Colonic mucosa (tissue), 4 donors: ENCODE measurements at regions not wholly inside any gene's neighbourhood (a gene's known extent, or its start where the extent isn't known, plus 50 kb on each side); places are given as distances from the start of the nearest gene placed in this dataset.
"Not testable (repeated sequence)": the region's sequence is repeated elsewhere in the genome, so short reads cannot be mapped to it uniquely, and the experiment has no call there.

ENCODE experiments used
- DNase-seq: peaks from one replicate; pipeline ENCODE4 v3.0.0-alpha.2; 2020
- H3K27ac ChIP-seq: fragments of 200-600 bp; one replicate; pipeline ENCODE4 v1.8.0; 2021
- H3K27me3 ChIP-seq: fragments of 200-600 bp; one replicate; pipeline ENCODE4 v1.8.0; 2021
- H3K36me3 ChIP-seq: fragments of 200-600 bp; one replicate; pipeline ENCODE4 v1.8.0; 2021
- H3K4me1 ChIP-seq: fragments of 200-600 bp; one replicate; pipeline ENCODE4 v1.8.0; 2021; ENCODE audit warnings: mild to moderate bottlenecking
- H3K4me3 ChIP-seq: fragments of 200-600 bp; one replicate; pipeline ENCODE4 v1.8.0; 2021
- H3K9ac ChIP-seq, 2 donors: one replicate each; pipeline ENCODE4 v1.7.0; 2013; ENCODE audit warnings: control low read depth in 2 of 2, low read depth in 2 of 2, low read length in 2 of 2
- H3K9me3 ChIP-seq: fragments of 200-600 bp; one replicate; pipeline ENCODE4 v1.8.0; 2021
- intact Hi-C: fragments of 100-400 bp; cut with DNase I; formaldehyde crosslinking; loops from one replicate; pipeline ENCODE4 v1.14.1; 2022
- TF ChIP-seq, protein P1 (sequence below): fragments of 200-600 bp; IDR thresholded peaks from one replicate; pipeline ENCODE4 v1.8.0; 2022; ENCODE audit warnings: antibody characterized with exemption, mild to moderate bottlenecking
- donor health status: healthy.
- donor health status: DM: no; HTN: no; CAD: no.
- donor health status: DM: no; HTN: no; CAD: no.

DNA sequence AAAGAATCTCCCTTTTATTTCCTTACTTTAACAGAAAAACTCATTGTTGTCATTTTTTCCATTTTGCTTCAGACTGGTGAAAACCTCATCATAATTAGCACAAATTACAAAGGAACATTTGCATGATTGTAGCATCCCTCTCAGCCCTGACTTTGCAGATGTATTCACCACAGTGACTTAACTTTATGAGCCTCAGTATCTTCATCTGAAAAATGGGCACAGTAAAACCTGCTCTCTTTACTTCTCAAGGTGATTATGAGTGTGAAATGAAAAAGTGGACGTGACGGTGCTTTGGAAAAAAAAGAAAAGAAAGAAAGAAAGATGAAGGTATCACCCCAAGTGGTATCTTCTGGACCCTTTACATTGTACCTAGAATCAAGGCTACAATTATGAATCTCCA, 193.4 kb upstream of the TOX3 start:
- intact Hi-C loops: no loop called here
- no peaks in the 10 kb centered on the region for H3K36me3 ChIP-seq
- TF ChIP-seq, protein P1, sequence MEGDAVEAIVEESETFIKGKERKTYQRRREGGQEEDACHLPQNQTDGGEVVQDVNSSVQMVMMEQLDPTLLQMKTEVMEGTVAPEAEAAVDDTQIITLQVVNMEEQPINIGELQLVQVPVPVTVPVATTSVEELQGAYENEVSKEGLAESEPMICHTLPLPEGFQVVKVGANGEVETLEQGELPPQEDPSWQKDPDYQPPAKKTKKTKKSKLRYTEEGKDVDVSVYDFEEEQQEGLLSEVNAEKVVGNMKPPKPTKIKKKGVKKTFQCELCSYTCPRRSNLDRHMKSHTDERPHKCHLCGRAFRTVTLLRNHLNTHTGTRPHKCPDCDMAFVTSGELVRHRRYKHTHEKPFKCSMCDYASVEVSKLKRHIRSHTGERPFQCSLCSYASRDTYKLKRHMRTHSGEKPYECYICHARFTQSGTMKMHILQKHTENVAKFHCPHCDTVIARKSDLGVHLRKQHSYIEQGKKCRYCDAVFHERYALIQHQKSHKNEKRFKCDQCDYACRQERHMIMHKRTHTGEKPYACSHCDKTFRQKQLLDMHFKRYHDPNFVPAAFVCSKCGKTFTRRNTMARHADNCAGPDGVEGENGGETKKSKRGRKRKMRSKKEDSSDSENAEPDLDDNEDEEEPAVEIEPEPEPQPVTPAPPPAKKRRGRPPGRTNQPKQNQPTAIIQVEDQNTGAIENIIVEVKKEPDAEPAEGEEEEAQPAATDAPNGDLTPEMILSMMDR: no peak
- H3K4me1 ChIP-seq: no peaks in the 10 kb centered on the region
- H3K27ac ChIP-seq: no peak overlapping the region
- H3K9me3 ChIP-seq: no peaks in the 10 kb centered on the region
- no peaks in the 10 kb centered on the region for H3K27me3 ChIP-seq
- H3K9ac ChIP-seq: no peak overlapping the region
- DNase-seq: no peak
- H3K4me3 ChIP-seq: no peak overlapping the region

- intact Hi-C loops, DNase-seq, H3K4me1 ChIP-seq, H3K9me3 ChIP-seq, H3K36me3 ChIP-seq, H3K27ac ChIP-seq, H3K27me3 ChIP-seq, H3K9ac ChIP-seq, H3K4me3 ChIP-seq: not testable (repeated sequence)
These were observed 192.0 kb upstream of the TOX3 start for GRCh38 chr16:52738992-52739391.

DNA sequence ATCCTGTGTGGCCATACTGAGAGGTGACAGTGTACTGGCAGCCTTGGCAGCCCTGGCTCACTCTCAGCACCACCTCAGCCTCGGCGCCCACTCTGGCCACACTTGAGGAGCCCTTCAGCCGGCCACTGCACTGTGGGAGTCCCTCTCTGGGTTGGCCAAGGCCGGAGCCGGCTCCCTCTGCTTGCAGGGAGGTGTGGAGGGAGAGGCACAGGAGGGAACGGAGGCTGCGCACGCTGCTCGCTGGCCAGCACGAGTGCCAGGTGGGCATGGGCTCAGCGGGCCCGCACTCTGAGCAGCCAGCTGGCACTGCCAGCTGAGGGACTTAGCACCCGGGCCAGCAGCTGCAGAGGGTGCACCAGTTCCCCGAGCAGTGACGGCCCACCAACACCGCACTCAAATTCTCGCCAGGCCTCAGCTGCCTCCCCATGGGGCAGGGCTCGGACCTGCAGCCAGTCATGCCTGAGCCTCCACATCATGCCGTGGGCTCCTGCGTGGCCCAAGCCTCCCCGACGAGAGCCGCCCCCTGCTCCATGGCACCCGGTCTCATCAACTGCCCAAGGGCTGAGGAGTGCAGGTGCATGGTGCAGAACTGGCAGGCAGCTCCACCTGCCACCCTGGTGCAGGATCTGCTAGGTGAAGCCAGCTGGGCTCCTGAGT, 184.4 kb upstream of the TOX3 start:
- intact Hi-C loops: no loop called here
- Histone ChIP-seq H3K36me3 (no peaks in the 10 kb centered on the region), H3K27me3 (no peaks in the 10 kb centered on the region), H3K4me1 (no peaks in the 10 kb centered on the region), H3K4me3 (no peak overlapping the region), H3K9ac (no peak overlapping the region), H3K9me3 (no peaks in the 10 kb centered on the region), H3K27ac (no peak overlapping the region)
- TF ChIP-seq, protein P1: no peak
- DNase-seq: no peak

DNA sequence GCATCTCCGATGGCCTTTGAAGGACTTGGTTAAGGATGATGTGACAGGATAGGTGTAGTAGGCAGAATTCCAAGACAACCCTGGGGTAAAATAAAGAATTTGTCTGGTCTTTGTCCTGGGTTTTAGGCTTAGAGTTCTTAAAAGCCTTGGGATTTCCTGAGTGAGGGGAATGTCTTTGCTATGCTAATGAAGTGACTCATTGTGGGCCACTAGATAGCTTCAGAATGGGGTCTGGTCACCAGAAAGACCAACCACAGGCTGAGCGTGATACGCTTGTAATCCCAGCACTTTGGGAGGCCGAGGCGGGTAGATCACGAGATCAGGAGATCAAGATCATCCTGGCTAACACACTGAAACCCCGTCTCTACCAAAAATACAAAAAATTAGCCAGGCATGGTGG, 182.8 kb upstream of the TOX3 start:
- Histone ChIP-seq H3K9me3 (no peaks in the 10 kb centered on the region), H3K9ac (no peak overlapping the region), H3K36me3 (no peaks in the 10 kb centered on the region), H3K4me3 (no peak overlapping the region), H3K4me1 (no peaks in the 10 kb centered on the region), H3K27me3 (no peaks in the 10 kb centered on the region), H3K27ac (no peak overlapping the region)
- intact Hi-C loops: no loop called here
- TF ChIP-seq, protein P1: no peak
- DNase-seq: no peak

- Histone ChIP-seq H3K27ac (no peak overlapping the region), H3K27me3 (no peaks in the 10 kb centered on the region), H3K9ac (no peak overlapping the region), H3K36me3 (no peaks in the 10 kb centered on the region), H3K9me3 (no peaks in the 10 kb centered on the region), H3K4me1 (no peaks in the 10 kb centered on the region), H3K4me3 (no peak overlapping the region)
- TF ChIP-seq, protein P1: no peak
- intact Hi-C loops: no loop called here
- DNase-seq: no peak
These were observed 180.9 kb upstream of the TOX3 start for GRCh38 chr16:52727849-52728248.

DNA sequence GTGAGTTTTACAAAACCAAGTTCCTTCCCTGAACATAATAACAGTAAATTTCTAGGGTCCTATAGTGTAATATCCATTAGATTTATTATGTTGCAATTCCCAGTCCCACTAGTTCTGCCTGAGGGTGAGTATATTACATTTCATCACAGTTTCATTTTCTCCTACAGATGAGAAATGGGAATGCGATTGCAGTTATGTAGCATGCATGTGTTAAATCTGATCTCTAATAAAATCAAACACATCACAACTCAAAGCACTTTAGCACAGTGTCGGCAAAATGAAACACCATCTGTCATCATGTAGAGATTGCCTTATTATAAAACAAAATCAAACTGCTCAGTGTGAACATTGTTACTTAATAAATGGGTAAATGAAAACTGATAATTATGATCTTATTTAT, 180.5 kb upstream of the TOX3 start:
- no peak overlapping the region for H3K4me3 ChIP-seq
- H3K9ac ChIP-seq: no peak overlapping the region
- TF ChIP-seq, protein P1: no peak
- intact Hi-C loops: no loop called here
- H3K4me1 ChIP-seq: no peaks in the 10 kb centered on the region
- no peak overlapping the region for H3K27ac ChIP-seq
- H3K27me3 ChIP-seq: no peaks in the 10 kb centered on the region
- H3K36me3 ChIP-seq: no peaks in the 10 kb centered on the region
- no peak for DNase-seq
- H3K9me3 ChIP-seq: no peaks in the 10 kb centered on the region
